ENCODE measurements at regions not wholly inside any gene's neighbourhood (a gene's known extent, or its start where the extent isn't known, plus 50 kb on each side); places are given as distances from the start of the nearest gene placed in this dataset.
"Not testable (repeated sequence)": the region's sequence is repeated elsewhere in the genome, so short reads cannot be mapped to it uniquely, and the experiment has no call there.

- Histone ChIP-seq H3K9me3 (ENCODE audit: insufficient read depth, low read depth, low read length) (no peaks in the 10 kb centered on the region), H3K4me2 (ENCODE audit: low read length) (no peak overlapping the region), H3K4me1 (ENCODE audit: insufficient read depth, low read length) (no peaks in the 10 kb centered on the region), H3K27me3 (ENCODE audit: insufficient read depth, low read length) (no peaks in the 10 kb centered on the region), H2AFZ (ENCODE audit: low read depth, low read length) (no peak overlapping the region), H3K36me3 (ENCODE audit: insufficient read depth, low read length) (no peaks in the 10 kb centered on the region), H3K27ac (ENCODE audit: low read depth, low read length) (no peak overlapping the region), H3K9ac (ENCODE audit: low read length) (no peak overlapping the region), H4K20me1 (ENCODE audit: insufficient read depth, low read length) (no peaks in the 10 kb centered on the region), H3K4me3 (ENCODE audit: insufficient read depth, low read depth, low read length) (no peak overlapping the region), H3K79me2 (ENCODE audit: insufficient read depth, low read length) (no peaks in the 10 kb centered on the region)
- Mint-ChIP-seq H3K4me3 (ENCODE audit: unreplicated experiment) (no peak overlapping the region), H3K9me3 (ENCODE audit: unreplicated experiment) (no peaks in the 10 kb centered on the region), H3K27ac (ENCODE audit: unreplicated experiment) (no peak overlapping the region), H3K36me3 (ENCODE audit: low read depth, unreplicated experiment) (no peaks in the 10 kb centered on the region), H3K4me1 (ENCODE audit: low read depth, unreplicated experiment) (no peaks in the 10 kb centered on the region), H3K27me3 (ENCODE audit: low read depth, unreplicated experiment) (no peaks in the 10 kb centered on the region)
- FAIRE-seq, result no peak
- no peak for DNase-seq (ENCODE audit: low read depth)
- TF ChIP-seq CTCF (IDR thresholded peaks at IDR 0.05; ENCODE audit: insufficient read depth, low read depth, low read length) (no peak), EZH2 (IDR thresholded peaks at IDR 0.05; ENCODE audit: insufficient read depth, low read length) (no peak)
Measured at GRCh38 chr7:153772966-153773365, 279.2 kb upstream of the DPP6 start.

- H3K9me3 Mint-ChIP-seq (ENCODE audit: unreplicated experiment); H3K27ac ChIP-seq (ENCODE audit: low read depth, low read length); H3K27me3 ChIP-seq (ENCODE audit: insufficient read depth, low read length); H3K9ac ChIP-seq (ENCODE audit: low read length); H2AFZ ChIP-seq (ENCODE audit: low read depth, low read length); H4K20me1 ChIP-seq (ENCODE audit: insufficient read depth, low read length); H3K36me3 Mint-ChIP-seq (ENCODE audit: low read depth, unreplicated experiment); H3K4me3 ChIP-seq (ENCODE audit: insufficient read depth, low read depth, low read length); H3K27ac Mint-ChIP-seq (ENCODE audit: unreplicated experiment); H3K36me3 ChIP-seq (ENCODE audit: insufficient read depth, low read length); H3K9me3 ChIP-seq (ENCODE audit: insufficient read depth, low read depth, low read length); H3K4me1 Mint-ChIP-seq (ENCODE audit: low read depth, unreplicated experiment); DNase-seq (ENCODE audit: low read depth); H3K4me2 ChIP-seq (ENCODE audit: low read length); H3K79me2 ChIP-seq (ENCODE audit: insufficient read depth, low read length); H3K27me3 Mint-ChIP-seq (ENCODE audit: low read depth, unreplicated experiment); H3K4me3 Mint-ChIP-seq (ENCODE audit: unreplicated experiment); H3K4me1 ChIP-seq (ENCODE audit: insufficient read depth, low read length): not testable (repeated sequence)
- peak; percentile 5 for FAIRE-seq
Measured at GRCh38 chr7:153776940-153777339, 275.3 kb upstream of the DPP6 start.

- H3K36me3 ChIP-seq (ENCODE audit: insufficient read depth, low read length); H3K79me2 ChIP-seq (ENCODE audit: insufficient read depth, low read length); H3K4me1 Mint-ChIP-seq (ENCODE audit: low read depth, unreplicated experiment); H3K9me3 ChIP-seq (ENCODE audit: insufficient read depth, low read depth, low read length); H3K4me3 ChIP-seq (ENCODE audit: insufficient read depth, low read depth, low read length); H3K4me3 Mint-ChIP-seq (ENCODE audit: unreplicated experiment); H3K27me3 ChIP-seq (ENCODE audit: insufficient read depth, low read length); H3K27ac ChIP-seq (ENCODE audit: low read depth, low read length); H3K4me1 ChIP-seq (ENCODE audit: insufficient read depth, low read length); H3K4me2 ChIP-seq (ENCODE audit: low read length); DNase-seq (ENCODE audit: low read depth); H3K27me3 Mint-ChIP-seq (ENCODE audit: low read depth, unreplicated experiment); H3K9ac ChIP-seq (ENCODE audit: low read length); H3K27ac Mint-ChIP-seq (ENCODE audit: unreplicated experiment); H2AFZ ChIP-seq (ENCODE audit: low read depth, low read length); FAIRE-seq; H3K36me3 Mint-ChIP-seq (ENCODE audit: low read depth, unreplicated experiment); H3K9me3 Mint-ChIP-seq (ENCODE audit: unreplicated experiment); H4K20me1 ChIP-seq (ENCODE audit: insufficient read depth, low read length): not testable (repeated sequence)
Measured at GRCh38 chr7:153797363-153797762, 254.8 kb upstream of the DPP6 start.

GRCh38 chr7:153808117-153808516, 244.1 kb upstream of the DPP6 start:
- Histone ChIP-seq H3K27ac (ENCODE audit: low read depth, low read length) (no peak overlapping the region), H4K20me1 (ENCODE audit: insufficient read depth, low read length) (no peaks in the 10 kb centered on the region), H3K4me2 (ENCODE audit: low read length) (no peak overlapping the region), H3K36me3 (ENCODE audit: insufficient read depth, low read length) (no peaks in the 10 kb centered on the region), H3K4me1 (ENCODE audit: insufficient read depth, low read length) (no peaks in the 10 kb centered on the region), H3K79me2 (ENCODE audit: insufficient read depth, low read length) (no peaks in the 10 kb centered on the region), H3K9ac (ENCODE audit: low read length) (no peak overlapping the region), H2AFZ (ENCODE audit: low read depth, low read length) (no peak overlapping the region), H3K9me3 (ENCODE audit: insufficient read depth, low read depth, low read length) (no peaks in the 10 kb centered on the region), H3K27me3 (ENCODE audit: insufficient read depth, low read length) (no peaks in the 10 kb centered on the region), H3K4me3 (ENCODE audit: insufficient read depth, low read depth, low read length) (no peak overlapping the region)
- no peak overlapping the region for H3K27ac Mint-ChIP-seq (ENCODE audit: unreplicated experiment)
- H3K27me3 Mint-ChIP-seq (ENCODE audit: low read depth, unreplicated experiment), result no peaks in the 10 kb centered on the region
- no peaks in the 10 kb centered on the region for H3K4me1 Mint-ChIP-seq (ENCODE audit: low read depth, unreplicated experiment)
- no peak overlapping the region for H3K4me3 Mint-ChIP-seq (ENCODE audit: unreplicated experiment)
- H3K36me3 Mint-ChIP-seq (ENCODE audit: low read depth, unreplicated experiment), result no peaks in the 10 kb centered on the region
- peaks cover 2% of the 10 kb centered on the region for H3K9me3 Mint-ChIP-seq (ENCODE audit: unreplicated experiment)
- DNase-seq (ENCODE audit: low read depth) (no peak), FAIRE-seq (no peak)
- TF ChIP-seq EZH2 (IDR thresholded peaks at IDR 0.05; ENCODE audit: insufficient read depth, low read length) (no peak), CTCF (IDR thresholded peaks at IDR 0.05; ENCODE audit: insufficient read depth, low read depth, low read length) (no peak)
